H9 (cell line): ENCODE measurements at regions not wholly inside any gene's neighbourhood (a gene's known extent, or its start where the extent isn't known, plus 50 kb on each side); places are given as distances from the start of the nearest gene placed in this dataset.

Source experiments
- DNase-seq: peaks from one replicate; pipeline ENCODE4 v3.0.0-alpha.2; 2017
- H2AFZ ChIP-seq: one replicate; pipeline ENCODE4 v1.6.1; 2013; ENCODE audit warnings: mild to moderate bottlenecking, low read length, control low read depth, moderate library complexity
- H2AK5ac ChIP-seq: 2 replicates; pipeline ENCODE4 v1.6.1; 2013; ENCODE audit warnings: low read length, control low read depth, mixed read lengths; ENCODE audit not compliant: insufficient read length
- H2BK120ac ChIP-seq: one replicate; pipeline ENCODE4 v1.6.1; 2013; ENCODE audit warnings: low read depth, mild to moderate bottlenecking, low read length, control low read depth, inconsistent platforms; ENCODE audit not compliant: poor library complexity, severe bottlenecking
- H2BK12ac ChIP-seq: 2 replicates; pipeline ENCODE4 v1.6.1; 2013; ENCODE audit warnings: low read length, control low read depth, mixed read lengths, low read depth; ENCODE audit not compliant: insufficient read length
- H2BK15ac ChIP-seq: 2 replicates; pipeline ENCODE4 v1.6.1; 2013; ENCODE audit warnings: low read depth, low read length, control low read depth
- H2BK20ac ChIP-seq: one replicate; pipeline ENCODE4 v1.6.1; 2013; ENCODE audit warnings: low read depth, mild to moderate bottlenecking, low read length, control low read depth, inconsistent platforms; ENCODE audit not compliant: poor library complexity, severe bottlenecking
- H2BK5ac ChIP-seq: 2 replicates; pipeline ENCODE4 v1.6.1; 2013; ENCODE audit warnings: low read length, control low read depth, mixed read lengths; ENCODE audit not compliant: insufficient read length
- H3K14ac ChIP-seq: 2 replicates; pipeline ENCODE4 v1.6.1; 2013; ENCODE audit warnings: low read length, control low read depth; ENCODE audit not compliant: insufficient read depth
- H3K18ac ChIP-seq: 2 replicates; pipeline ENCODE4 v1.6.1; 2013; ENCODE audit warnings: low read depth, mild to moderate bottlenecking, mixed read lengths, low read length, control low read depth; ENCODE audit not compliant: insufficient read length
- H3K23ac ChIP-seq: 2 replicates; pipeline ENCODE4 v1.6.1; 2013; ENCODE audit warnings: low read length, control low read depth, mixed read lengths, low read depth; ENCODE audit not compliant: insufficient read length
- H3K23me2 ChIP-seq: 2 replicates; pipeline ENCODE4 v1.6.1; 2013; ENCODE audit warnings: low read depth, mild to moderate bottlenecking, mixed read lengths, low read length, control low read depth; ENCODE audit not compliant: insufficient read length, poor library complexity, severe bottlenecking
- H3K27ac ChIP-seq: 2 replicates; pipeline ENCODE4 v1.5.1; 2013; ENCODE audit warnings: low read length, control low read depth, mixed read lengths, low read depth; ENCODE audit not compliant: insufficient read length
- H3K27me3 ChIP-seq: 2 replicates; pipeline ENCODE4 v1.6.1; 2013; ENCODE audit warnings: low read length, control low read depth, inconsistent platforms; ENCODE audit not compliant: insufficient read depth
- H3K4ac ChIP-seq: 2 replicates; pipeline ENCODE4 v1.6.1; 2013; ENCODE audit warnings: low read depth, mild to moderate bottlenecking, control low read depth, inconsistent platforms, low read length, moderate library complexity
- H3K4me1 ChIP-seq: 2 replicates; pipeline ENCODE4 v1.6.1; 2013; ENCODE audit warnings: low read length, control low read depth, inconsistent platforms; ENCODE audit not compliant: insufficient read depth
- H3K4me2 ChIP-seq: 2 replicates; pipeline ENCODE4 v1.6.1; 2013; ENCODE audit warnings: low read length, control low read depth, mixed read lengths; ENCODE audit not compliant: insufficient read length, insufficient read depth
- H3K56ac ChIP-seq: 2 replicates; pipeline ENCODE4 v1.6.1; 2013; ENCODE audit warnings: low read depth, mild to moderate bottlenecking, mixed read lengths, low read length, control low read depth; ENCODE audit not compliant: insufficient read length
- H3K79me1 ChIP-seq: 2 replicates; pipeline ENCODE4 v1.6.1; 2013; ENCODE audit warnings: low read depth, mild to moderate bottlenecking, moderate library complexity, low read length, control low read depth, inconsistent platforms; ENCODE audit not compliant: insufficient read depth, poor library complexity, severe bottlenecking
- H3K79me2 ChIP-seq: 2 replicates; pipeline ENCODE4 v1.6.1; 2013; ENCODE audit warnings: low read length, control low read depth, inconsistent platforms; ENCODE audit not compliant: insufficient read depth
- H3K9ac ChIP-seq: 2 replicates; pipeline ENCODE4 v1.6.1; 2013; ENCODE audit warnings: low read length, control low read depth, mixed read lengths; ENCODE audit not compliant: insufficient read length; ENCODE audit errors: extremely low read depth
- H3K9me3 ChIP-seq: one replicate; pipeline ENCODE4 v1.6.1; 2013; ENCODE audit warnings: low read depth, low read length, inconsistent platforms; ENCODE audit not compliant: control insufficient read depth
- H3T11ph ChIP-seq: one replicate; pipeline ENCODE4 v1.6.1; 2013; ENCODE audit warnings: mild to moderate bottlenecking, low read length, control low read depth, inconsistent platforms
- H4K20me1 ChIP-seq: one replicate; pipeline ENCODE4 v1.6.1; 2013; ENCODE audit not compliant: control insufficient read depth, insufficient read length, insufficient read depth
- H4K5ac ChIP-seq: 2 replicates; pipeline ENCODE4 v1.6.1; 2013; ENCODE audit warnings: low read depth, mild to moderate bottlenecking, mixed read lengths, low read length, control low read depth; ENCODE audit not compliant: insufficient read length
- H4K8ac ChIP-seq: replicated peaks from 2 replicates; pipeline ENCODE4 v1.6.1; 2013; ENCODE audit warnings: low read length, control low read depth, mixed read lengths, low read depth; ENCODE audit not compliant: insufficient read length
- H4K91ac ChIP-seq: 2 replicates; pipeline ENCODE4 v1.6.1; 2013; ENCODE audit warnings: low read depth, mild to moderate bottlenecking, moderate library complexity, mixed read lengths, low read length, control low read depth; ENCODE audit not compliant: insufficient read length
- H3K27ac Mint-ChIP-seq, 3 experiments: 2 replicates in 2 of 3; 3 replicates in 1 of 3; pipeline ENCODE4 v1.8.0; 2020 to 2021; ENCODE audit warnings: mixed read lengths in 3 of 3, mild to moderate bottlenecking in 1 of 3, moderate library complexity in 1 of 3
- H3K27me3 Mint-ChIP-seq: 2 replicates; pipeline ENCODE4 v1.8.0; 2021; ENCODE audit warnings: low read depth, mild to moderate bottlenecking, moderate library complexity, mixed read lengths
- H3K36me3 Mint-ChIP-seq, 3 experiments: 2 replicates in 2 of 3; 3 replicates in 1 of 3; pipeline ENCODE4 v1.8.0; 2020 to 2021; ENCODE audit warnings: low read depth in 3 of 3, mixed read lengths in 3 of 3; ENCODE audit not compliant: insufficient read depth in 1 of 3
- H3K4me1 Mint-ChIP-seq, 2 experiments: 2 replicates each; pipeline ENCODE4 v1.8.0; 2020; ENCODE audit warnings: mixed read lengths in 2 of 2
- H3K4me3 Mint-ChIP-seq, 2 experiments: 2 replicates in 1 of 2; 3 replicates in 1 of 2; pipeline ENCODE4 v1.8.0; 2020 to 2021; ENCODE audit warnings: mild to moderate bottlenecking in 2 of 2, mixed read lengths in 2 of 2, moderate library complexity in 1 of 2
- H3K9me3 Mint-ChIP-seq, 2 experiments: 2 replicates in 1 of 2; 3 replicates in 1 of 2; pipeline ENCODE4 v1.8.0; 2020; ENCODE audit warnings: mild to moderate bottlenecking in 2 of 2, mixed read lengths in 2 of 2, moderate library complexity in 1 of 2
- WGBS: extraction: QIAGEN DNeasy Blood & Tissue Kit; methylation state at CpG from one replicate; pipeline ENCODE4 v1.1.7; 2013; ENCODE audit warnings: missing lambda C conversion rate, low lambda C conversion rate, mixed read lengths; ENCODE audit not compliant: insufficient read length; ENCODE audit errors: extremely low coverage; 5-methylcytosine and 5-hydroxymethylcytosine counted together
- TF ChIP-seq, protein P1 (sequence below): fragments of 200-600 bp; sonication (generic); conservative IDR thresholded peaks from 3 replicates; pipeline ENCODE4 v1.8.0; 2021; ENCODE audit warnings: antibody characterized with exemption, mild to moderate bottlenecking

DNA sequence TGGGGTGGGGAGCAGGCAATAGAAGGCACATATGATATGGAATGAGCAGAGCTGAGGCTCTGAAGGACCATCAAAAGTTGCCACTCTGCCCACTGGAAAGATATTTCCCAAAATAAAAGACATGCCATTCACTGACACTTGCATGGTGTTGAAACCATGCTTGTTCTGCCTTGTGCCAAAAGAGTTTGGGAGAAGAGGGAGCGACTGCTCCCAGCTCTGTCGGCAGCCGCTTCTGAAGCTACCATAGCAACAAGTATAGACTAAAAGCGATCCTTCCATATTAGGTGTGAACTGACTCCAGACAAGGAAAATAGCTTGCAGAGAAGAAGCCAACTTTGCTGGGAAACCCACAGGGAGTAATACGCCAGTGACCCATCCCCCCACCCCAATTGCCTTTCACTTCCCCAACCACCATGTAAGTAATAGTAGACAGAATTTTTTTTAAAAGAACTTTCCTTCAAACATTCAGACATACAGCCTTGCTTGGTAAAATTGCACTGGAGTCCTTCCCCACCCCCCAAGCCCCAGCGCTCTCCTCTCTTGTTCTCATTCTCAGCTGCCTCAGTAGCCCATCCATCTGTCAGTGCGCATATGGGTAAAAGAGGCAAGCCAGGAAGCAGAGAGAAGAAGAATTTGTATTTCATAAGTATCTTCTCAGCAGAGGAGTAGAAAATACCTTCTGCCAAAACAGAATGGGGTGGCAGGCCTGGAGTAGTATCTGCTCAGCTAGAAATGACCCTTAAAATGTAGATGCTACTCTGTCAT lies 263.7 kb downstream of the OMA1 start:
- no peaks in the 10 kb centered on the region for H3K79me1 ChIP-seq
- no peak overlapping the region for H3K9ac ChIP-seq
- H3K56ac ChIP-seq = no peak overlapping the region
- no peaks in the 10 kb centered on the region for H4K20me1 ChIP-seq
- no peak for DNase-seq
- no peak overlapping the region for H2AK5ac ChIP-seq
- no peaks in the 10 kb centered on the region for H3K9me3 ChIP-seq
- no peak overlapping the region for H4K5ac ChIP-seq
- H3K27me3 Mint-ChIP-seq = peaks cover 5% of the 10 kb centered on the region
- H2BK12ac ChIP-seq = no peak overlapping the region
- H3K23ac ChIP-seq = no peak overlapping the region
- H4K8ac ChIP-seq = no peak overlapping the region
- no peak overlapping the region for H2AFZ ChIP-seq
- no peaks in the 10 kb centered on the region for H3K23me2 ChIP-seq
- no peaks in the 10 kb centered on the region for H3K36me3 Mint-ChIP-seq
- no peak overlapping the region for H3K18ac ChIP-seq
- no peak overlapping the region for H2BK15ac ChIP-seq
- H2BK5ac ChIP-seq = no peak overlapping the region
- peaks cover 2 to 3% of the 10 kb centered on the region in 2 experiments; a peak in 2 of 5 replicates for H3K9me3 Mint-ChIP-seq
- H3K4ac ChIP-seq = no peak overlapping the region
- H3K4me3 Mint-ChIP-seq = no peak overlapping the region
- H3K27ac ChIP-seq = no peak overlapping the region
- H2BK20ac ChIP-seq = no peak overlapping the region
- H3K79me2 ChIP-seq = no peaks in the 10 kb centered on the region
- H4K91ac ChIP-seq = no peak overlapping the region
- H3K14ac ChIP-seq = no peak overlapping the region
- no peaks in the 10 kb centered on the region for H3K27me3 ChIP-seq
- no peak overlapping the region for H2BK120ac ChIP-seq
- no peak overlapping the region for H3T11ph ChIP-seq
- no peak overlapping the region for H3K4me2 ChIP-seq
- H3K4me1 ChIP-seq = no peaks in the 10 kb centered on the region
- TF ChIP-seq, protein P1, sequence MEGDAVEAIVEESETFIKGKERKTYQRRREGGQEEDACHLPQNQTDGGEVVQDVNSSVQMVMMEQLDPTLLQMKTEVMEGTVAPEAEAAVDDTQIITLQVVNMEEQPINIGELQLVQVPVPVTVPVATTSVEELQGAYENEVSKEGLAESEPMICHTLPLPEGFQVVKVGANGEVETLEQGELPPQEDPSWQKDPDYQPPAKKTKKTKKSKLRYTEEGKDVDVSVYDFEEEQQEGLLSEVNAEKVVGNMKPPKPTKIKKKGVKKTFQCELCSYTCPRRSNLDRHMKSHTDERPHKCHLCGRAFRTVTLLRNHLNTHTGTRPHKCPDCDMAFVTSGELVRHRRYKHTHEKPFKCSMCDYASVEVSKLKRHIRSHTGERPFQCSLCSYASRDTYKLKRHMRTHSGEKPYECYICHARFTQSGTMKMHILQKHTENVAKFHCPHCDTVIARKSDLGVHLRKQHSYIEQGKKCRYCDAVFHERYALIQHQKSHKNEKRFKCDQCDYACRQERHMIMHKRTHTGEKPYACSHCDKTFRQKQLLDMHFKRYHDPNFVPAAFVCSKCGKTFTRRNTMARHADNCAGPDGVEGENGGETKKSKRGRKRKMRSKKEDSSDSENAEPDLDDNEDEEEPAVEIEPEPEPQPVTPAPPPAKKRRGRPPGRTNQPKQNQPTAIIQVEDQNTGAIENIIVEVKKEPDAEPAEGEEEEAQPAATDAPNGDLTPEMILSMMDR = no peak
- H3K27ac Mint-ChIP-seq = no peak overlapping the region; a peak in 1 of 7 replicates
- WGBS = no CpG with 5 or more reads among the region's 7 CpGs
- peaks cover 9 to 10% of the 10 kb centered on the region in 2 experiments; a peak in 3 of 4 replicates for H3K4me1 Mint-ChIP-seq
